Anterior cingulate cortex (tissue), 58 donors: ENCODE measurements at regions not wholly inside any gene's neighbourhood (a gene's known extent, or its start where the extent isn't known, plus 50 kb on each side); places are given as distances from the start of the nearest gene placed in this dataset.
A peak's percentile ranks its signal among the peaks of the same experiment; 100 is the strongest.
"Not testable (repeated sequence)": the region's sequence is repeated elsewhere in the genome, so short reads cannot be mapped to it uniquely, and the experiment has no call there.

Experiments
- DNase-seq, 58 donors: peaks; one replicate each; lab custom pipeline; 2025; lab: John Stamatoyannopoulos, UW

DNA sequence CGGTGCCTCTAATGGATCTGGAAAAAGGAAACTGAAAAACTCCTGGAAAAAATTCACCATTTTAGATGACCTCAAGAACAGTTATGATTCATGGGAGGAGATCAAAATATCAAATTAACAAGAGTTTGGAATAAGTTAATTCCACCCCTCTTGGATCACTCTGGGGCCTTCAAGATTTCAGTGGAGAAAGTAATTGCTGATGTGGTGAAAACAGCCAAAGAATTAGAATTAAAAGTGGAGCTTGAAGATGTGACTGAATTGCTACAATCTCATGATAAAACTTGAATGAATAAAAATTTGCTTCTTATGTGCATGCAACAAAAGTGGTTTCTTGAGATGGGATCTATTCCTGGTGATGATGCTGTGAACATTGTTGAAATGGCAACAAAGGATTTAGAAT is 974.4 kb upstream of the GYPC start:
- DNase-seq: no peak

GRCh38 chr2:125681976-125682805 is 973.8 kb upstream of the GYPC start:
- peak in 5 of 58 donors; percentile 3 to 63 (median 19) for DNase-seq

- DNase-seq: no peak
Measured at GRCh38 chr2:125684256-125684655, 971.7 kb upstream of the GYPC start.

DNA sequence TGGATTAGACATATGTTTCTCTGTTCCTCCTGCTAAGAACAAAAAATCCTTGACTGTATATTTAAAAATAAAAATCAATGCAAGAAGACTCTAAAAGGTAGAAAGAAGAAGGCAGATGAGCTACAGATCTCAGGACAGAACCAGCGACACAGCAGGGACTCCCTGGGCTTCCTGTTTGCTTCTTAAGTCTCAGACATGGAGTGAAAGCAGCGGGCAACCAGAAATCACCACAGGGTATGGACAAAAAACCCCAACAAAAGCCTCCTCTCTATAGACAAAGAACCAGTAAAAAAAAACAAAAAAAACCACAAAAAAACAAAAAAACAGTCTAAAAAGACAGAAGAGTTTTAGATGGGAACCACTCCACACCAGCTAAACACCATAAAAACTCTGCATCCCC is 971.0 kb upstream of the GYPC start:
- no peak for DNase-seq

GRCh38 chr2:125696560-125696959 is 959.4 kb upstream of the GYPC start:
- DNase-seq: no peak

DNA sequence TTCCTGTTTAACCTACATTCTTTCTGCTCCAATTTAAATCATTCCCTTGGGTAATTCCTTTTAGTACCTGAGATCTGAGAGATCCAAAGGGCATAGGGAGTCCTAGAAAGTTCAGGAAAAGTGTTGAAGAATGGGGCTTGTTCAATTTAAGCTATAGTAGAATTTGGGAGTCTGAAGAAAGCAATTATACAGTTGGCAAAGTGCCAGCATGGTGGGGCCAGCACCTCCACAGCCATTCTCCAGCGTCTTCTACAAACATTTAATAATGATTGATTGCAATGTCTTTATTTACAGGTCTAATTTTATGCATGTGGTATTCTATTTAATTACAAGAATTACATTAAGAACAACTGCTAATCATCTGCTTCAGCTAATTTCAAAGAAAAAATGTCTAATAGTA is 957.7 kb upstream of the GYPC start:
- no peak for DNase-seq

GRCh38 chr2:125701070-125701469 is 954.9 kb upstream of the GYPC start:
- no peak for DNase-seq

DNA sequence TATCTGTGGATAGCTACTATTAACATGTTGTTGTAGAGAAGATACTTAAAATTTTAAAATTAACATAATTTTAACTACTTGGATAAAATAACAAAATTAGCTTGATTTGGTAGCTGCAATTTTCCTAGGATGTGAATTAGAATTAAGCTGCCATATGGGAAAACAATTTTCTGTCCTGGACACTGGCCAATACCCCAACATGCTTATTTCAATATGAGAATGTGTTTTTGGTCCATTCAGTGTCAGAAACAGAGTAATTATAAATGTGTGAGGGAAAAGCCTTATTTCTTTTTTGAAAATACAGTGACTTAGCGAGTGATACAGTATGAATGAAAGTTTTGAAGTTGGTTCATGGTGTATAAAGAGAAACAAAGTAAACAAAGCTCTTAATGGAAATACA is 948.3 kb upstream of the GYPC start:
- no peak for DNase-seq

DNA sequence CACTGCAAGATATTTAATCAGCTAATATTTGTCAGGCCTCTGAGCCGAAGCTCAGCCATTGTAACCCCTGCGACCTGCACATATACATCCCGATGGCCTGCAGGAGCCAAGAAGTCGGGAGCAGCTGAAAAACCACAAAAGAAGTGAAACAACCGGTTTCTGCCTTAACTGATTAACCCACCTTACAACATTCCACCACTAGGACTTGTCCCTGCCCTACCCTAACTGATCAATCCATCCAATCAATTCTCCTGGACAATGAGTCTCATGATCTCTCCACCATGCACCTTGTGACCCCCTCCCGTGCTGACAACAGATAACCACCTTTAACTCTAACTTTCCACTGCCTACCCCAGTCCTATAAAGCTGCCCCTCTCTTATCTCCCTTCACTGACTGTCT is 945.4 kb upstream of the GYPC start:
- DNase-seq: no peak

DNA sequence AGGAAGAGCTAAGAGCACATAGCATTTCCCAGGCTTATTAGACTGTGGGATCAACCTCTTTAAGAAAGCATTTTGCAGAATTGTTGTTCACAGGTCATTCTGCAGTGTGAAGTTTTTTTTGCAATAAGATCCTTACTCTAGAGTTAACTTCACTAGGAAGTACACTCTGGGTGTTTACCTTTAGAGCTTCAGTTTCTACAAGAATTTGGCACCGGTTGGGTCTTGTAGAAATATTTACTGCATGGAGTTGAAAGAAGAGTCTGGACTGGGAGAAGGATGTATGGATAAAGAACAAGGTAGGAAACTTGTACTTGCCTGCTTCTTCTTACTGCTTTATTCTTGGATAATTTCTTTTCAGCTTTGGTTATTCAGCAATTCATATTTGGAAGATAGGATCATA is 944.9 kb upstream of the GYPC start:
- DNase-seq: no peak

- no peak for DNase-seq
Measured at GRCh38 chr2:125713533-125713932, 942.4 kb upstream of the GYPC start.

GRCh38 chr2:125721072-125721721 is 934.8 kb upstream of the GYPC start:
- DNase-seq: no peak

- no peak for DNase-seq
Measured at GRCh38 chr2:125730921-125731320, 925.0 kb upstream of the GYPC start.

DNA sequence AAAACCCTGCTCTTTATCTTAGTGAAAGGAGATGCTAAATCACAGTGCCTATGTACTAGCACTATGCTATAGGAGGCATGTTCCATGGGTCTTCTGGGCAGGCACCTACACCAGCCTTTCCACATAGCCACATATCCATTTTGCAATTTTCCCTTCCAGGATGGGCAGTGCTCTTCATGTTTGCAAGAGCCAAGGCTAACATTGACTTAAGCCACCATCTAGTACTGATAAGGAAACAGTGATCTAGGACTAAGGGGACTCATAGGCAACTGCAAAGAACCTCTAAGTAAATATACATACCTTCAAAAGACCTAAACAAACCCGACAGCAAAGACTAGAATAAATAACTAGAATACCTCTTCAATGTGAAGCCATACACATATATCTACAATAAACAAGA is 919.7 kb upstream of the GYPC start:
- DNase-seq: no peak

GRCh38 chr2:125745514-125745913 is 910.4 kb upstream of the GYPC start:
- DNase-seq: peak in 44 of 58 donors; percentile 2 to 68 (median 24)

DNA sequence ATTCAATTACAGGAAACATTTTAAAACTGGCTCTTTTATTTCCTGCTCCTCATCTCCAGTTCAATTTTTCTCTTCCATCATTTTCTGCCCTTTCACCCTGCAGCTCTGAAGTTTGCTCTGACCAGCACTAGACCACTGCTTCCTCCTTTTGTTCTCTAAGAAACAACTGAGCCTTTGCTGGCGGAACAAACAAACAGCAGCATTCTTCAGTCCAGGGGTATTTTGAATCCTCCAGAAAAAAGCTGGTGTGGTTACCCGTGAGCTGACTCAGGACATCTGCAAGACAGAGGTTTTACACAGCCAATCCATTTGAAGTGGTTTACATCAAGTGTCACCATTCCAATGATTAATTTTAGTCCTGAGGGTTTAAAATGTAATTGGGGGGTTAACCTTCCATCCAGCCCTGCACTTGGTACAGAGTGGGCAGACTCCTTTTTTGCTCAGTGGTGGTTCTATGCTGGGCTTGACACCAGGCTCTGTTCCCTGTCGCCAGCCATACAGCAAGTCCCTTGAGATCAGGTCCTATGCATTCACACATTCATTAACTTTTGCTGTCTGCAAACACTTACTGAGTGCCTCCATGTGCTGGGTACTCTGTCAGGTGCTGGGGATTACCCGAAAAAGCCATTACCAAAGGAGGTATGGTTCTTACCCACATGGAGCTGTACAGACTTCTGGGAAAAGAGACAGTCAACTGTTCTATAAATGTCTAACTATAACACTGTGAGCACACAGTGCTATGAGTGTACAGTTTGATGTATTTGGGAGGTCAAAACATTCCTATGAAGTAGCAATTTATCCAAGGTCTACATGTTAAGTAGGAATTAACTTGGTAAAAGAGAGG is 909.4 kb upstream of the GYPC start:
- no peak for DNase-seq

DNA sequence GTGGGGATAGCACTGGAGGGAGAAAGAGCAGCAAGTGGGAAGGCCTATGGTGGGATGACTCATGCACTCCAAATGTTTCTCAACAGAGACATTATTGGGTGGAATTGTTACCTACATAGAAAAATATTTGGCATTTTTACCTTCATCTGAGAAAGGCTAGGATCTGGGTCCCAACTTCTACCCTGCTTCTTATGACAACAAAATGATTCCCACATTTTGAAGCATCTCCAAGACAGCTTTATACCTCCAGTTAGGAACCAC is 908.9 kb upstream of the GYPC start:
- DNase-seq: no peak

DNA sequence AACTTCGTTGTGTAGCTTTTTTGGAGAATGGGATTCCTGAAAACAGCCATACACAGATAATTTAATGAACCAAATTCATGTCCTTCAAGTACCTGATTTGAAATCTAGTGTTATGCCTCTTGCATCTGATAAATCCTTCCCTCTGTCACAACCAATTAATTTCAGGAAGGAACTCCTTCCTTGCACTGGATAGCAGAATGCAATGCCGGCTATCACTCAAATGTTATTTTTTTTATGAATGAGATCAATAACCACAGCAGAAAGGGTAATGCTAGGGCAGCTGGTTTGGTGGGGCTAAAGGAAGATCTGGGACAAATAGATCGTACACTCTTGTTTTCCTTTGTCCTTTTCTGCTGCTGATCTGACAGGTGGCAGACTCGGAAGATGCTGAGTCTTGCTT is 899.5 kb upstream of the GYPC start:
- no peak for DNase-seq

- DNase-seq: no peak
Measured at GRCh38 chr2:125796784-125797183, 859.2 kb upstream of the GYPC start.

GRCh38 chr2:125797192-125797591 is 858.8 kb upstream of the GYPC start:
- no peak for DNase-seq

DNA sequence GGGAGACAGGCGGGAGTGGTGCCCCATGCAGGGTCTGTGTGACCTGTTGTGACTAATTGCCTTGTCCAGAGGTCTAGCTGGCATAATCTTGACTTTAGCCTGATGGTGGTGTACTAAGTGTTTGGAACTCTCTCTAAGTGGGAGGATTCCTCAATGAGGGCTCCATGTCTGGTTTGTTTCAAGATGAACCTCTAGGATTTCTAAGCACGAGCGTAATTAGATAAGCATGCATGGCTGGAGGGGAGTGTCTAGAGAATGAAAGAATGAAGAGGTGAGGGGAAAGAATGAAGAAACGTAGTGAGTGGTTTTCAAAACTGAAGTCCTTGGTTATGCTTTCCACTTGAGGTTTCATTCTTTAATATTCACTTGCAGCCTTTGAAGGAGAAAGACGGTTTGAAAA is 833.2 kb upstream of the GYPC start:
- DNase-seq: no peak

- not testable (repeated sequence) for DNase-seq
Measured at GRCh38 chr2:125825781-125826180, 830.2 kb upstream of the GYPC start.
